ENCODE measurements at regions not wholly inside any gene's neighbourhood (a gene's known extent, or its start where the extent isn't known, plus 50 kb on each side); places are given as distances from the start of the nearest gene placed in this dataset.
"Not testable (repeated sequence)": the region's sequence is repeated elsewhere in the genome, so short reads cannot be mapped to it uniquely, and the experiment has no call there.

- no peaks in the 10 kb centered on the region for H3K4me1 ChIP-seq (ENCODE audit: control insufficient read depth in 2 of 2, insufficient read depth in 2 of 2, low read length in 2 of 2)
- TF ChIP-seq CTCF (IDR thresholded peaks at IDR 0.05) (no peak), EZH2 (IDR thresholded peaks at IDR 0.05; ENCODE audit: borderline replicate concordance, insufficient read depth, low read depth, low read length, poor library complexity, severe bottlenecking) (no peak)
- H3K79me2 ChIP-seq (ENCODE audit: control insufficient read depth, insufficient read depth, low read length), result no peaks in the 10 kb centered on the region
- POLR2A ChIA-PET, result no interaction called here
- no peaks in the 10 kb centered on the region for H4K20me1 ChIP-seq (ENCODE audit: control insufficient read depth, insufficient read depth, low read length, poor library complexity, severe bottlenecking)
- H3K4me3 ChIP-seq (ENCODE audit: control extremely low read depth in 1 of 5, extremely low read depth in 1 of 5, insufficient read depth in 1 of 5, low read depth in 2 of 5, low read length in 4 of 5), result no peak overlapping the region
- no peaks in the 10 kb centered on the region for H3K4me1 Mint-ChIP-seq
- H3K9ac ChIP-seq (ENCODE audit: low read length), result no peak overlapping the region
- H3K27ac Mint-ChIP-seq, result no peak overlapping the region
- H3K9me3 Mint-ChIP-seq (ENCODE audit: insufficient read depth), result no peaks in the 10 kb centered on the region
- intact Hi-C loops (cut with micrococcal nuclease), result no loop called here
- no peak overlapping the region for H3K27ac ChIP-seq (ENCODE audit: low read length in 2 of 2)
- H2AFZ ChIP-seq (ENCODE audit: insufficient read depth, low read depth, low read length, poor library complexity, severe bottlenecking), result no peak overlapping the region
- 81% methylated on average over 9 of the region's 13 CpGs for WGBS (ENCODE audit: insufficient coverage)
- no peaks in the 10 kb centered on the region for H3K27me3 ChIP-seq (replicated peaks in 1 of 4; ENCODE audit: control extremely low read depth in 1 of 4, control insufficient read depth in 3 of 4, insufficient read depth in 4 of 4, low read length in 3 of 4)
- ATAC-seq (ENCODE audit: low read depth) (no peak), DNase-seq (no peak)
- CTCF ChIA-PET, result no interaction called here
- H3K9me3 ChIP-seq (ENCODE audit: control extremely low read depth in 1 of 3, control insufficient read depth in 2 of 3, insufficient read depth in 1 of 3, low read length in 2 of 3), result no peaks in the 10 kb centered on the region
- H3K4me3 Mint-ChIP-seq, result no peak overlapping the region
- no peaks in the 10 kb centered on the region for H3K36me3 ChIP-seq (replicated peaks in 1 of 2; ENCODE audit: control extremely low read depth in 1 of 2, control insufficient read depth in 1 of 2, extremely low read depth in 1 of 2, insufficient read depth in 2 of 2, low read length in 1 of 2)
- no peaks in the 10 kb centered on the region for H3K27me3 Mint-ChIP-seq
- no peak overlapping the region for H3K4me2 ChIP-seq (replicated peaks; ENCODE audit: low read depth, low read length, poor library complexity, severe bottlenecking)
These were observed 67.3 kb upstream of the KMT2C start for GRCh38 chr7:152502813-152503790.

- Histone ChIP-seq H3K9ac (ENCODE audit: low read length) (no peak overlapping the region), H3K4me3 (ENCODE audit: control extremely low read depth in 1 of 5, extremely low read depth in 1 of 5, insufficient read depth in 1 of 5, low read depth in 2 of 5, low read length in 4 of 5) (no peak overlapping the region), H3K27ac (ENCODE audit: low read length in 2 of 2) (no peak overlapping the region), H3K9me3 (ENCODE audit: control extremely low read depth in 1 of 3, control insufficient read depth in 2 of 3, insufficient read depth in 1 of 3, low read length in 2 of 3) (no peaks in the 10 kb centered on the region), H2AFZ (ENCODE audit: insufficient read depth, low read depth, low read length, poor library complexity, severe bottlenecking) (no peak overlapping the region), H3K27me3 (replicated peaks in 1 of 4; ENCODE audit: control extremely low read depth in 1 of 4, control insufficient read depth in 3 of 4, insufficient read depth in 4 of 4, low read length in 3 of 4) (no peaks in the 10 kb centered on the region), H3K36me3 (replicated peaks in 1 of 2; ENCODE audit: control extremely low read depth in 1 of 2, control insufficient read depth in 1 of 2, extremely low read depth in 1 of 2, insufficient read depth in 2 of 2, low read length in 1 of 2) (no peaks in the 10 kb centered on the region), H3K4me1 (ENCODE audit: control insufficient read depth in 2 of 2, insufficient read depth in 2 of 2, low read length in 2 of 2) (no peaks in the 10 kb centered on the region), H3K79me2 (ENCODE audit: control insufficient read depth, insufficient read depth, low read length) (no peaks in the 10 kb centered on the region), H4K20me1 (ENCODE audit: control insufficient read depth, insufficient read depth, low read length, poor library complexity, severe bottlenecking) (no peaks in the 10 kb centered on the region), H3K4me2 (replicated peaks; ENCODE audit: low read depth, low read length, poor library complexity, severe bottlenecking) (no peak overlapping the region)
- no peaks in the 10 kb centered on the region for H3K27me3 Mint-ChIP-seq
- no peaks in the 10 kb centered on the region for H3K9me3 Mint-ChIP-seq (ENCODE audit: insufficient read depth)
- no peak for ATAC-seq (ENCODE audit: low read depth)
- H3K4me1 Mint-ChIP-seq, result no peaks in the 10 kb centered on the region
- no peak overlapping the region for H3K4me3 Mint-ChIP-seq
- DNase-seq, result no peak
- WGBS (ENCODE audit: insufficient coverage), result 92% methylated on average over 1 of the region's 3 CpGs
- ChIA-PET POLR2A (no interaction called here), CTCF (no interaction called here)
- H3K27ac Mint-ChIP-seq, result no peak overlapping the region
- TF ChIP-seq CTCF (IDR thresholded peaks at IDR 0.05), result no peak
- intact Hi-C loops (cut with micrococcal nuclease), result no loop called here
These were observed 65.7 kb upstream of the KMT2C start for GRCh38 chr7:152501506-152501905.

GRCh38 chr7:152499969-152500368, 64.2 kb upstream of the KMT2C start:
- H3K4me1 Mint-ChIP-seq; H3K4me1 ChIP-seq (ENCODE audit: control insufficient read depth in 2 of 2, insufficient read depth in 2 of 2, low read length in 2 of 2); CTCF ChIA-PET; H3K27ac ChIP-seq (ENCODE audit: low read length in 2 of 2); H3K27me3 Mint-ChIP-seq; H3K9me3 ChIP-seq (ENCODE audit: control extremely low read depth in 1 of 3, control insufficient read depth in 2 of 3, insufficient read depth in 1 of 3, low read length in 2 of 3); H3K36me3 ChIP-seq (replicated peaks in 1 of 2; ENCODE audit: control extremely low read depth in 1 of 2, control insufficient read depth in 1 of 2, extremely low read depth in 1 of 2, insufficient read depth in 2 of 2, low read length in 1 of 2); H3K4me3 Mint-ChIP-seq; H3K4me3 ChIP-seq (ENCODE audit: control extremely low read depth in 1 of 5, extremely low read depth in 1 of 5, insufficient read depth in 1 of 5, low read depth in 2 of 5, low read length in 4 of 5); intact Hi-C loops (cut with micrococcal nuclease); H3K4me2 ChIP-seq (replicated peaks; ENCODE audit: low read depth, low read length, poor library complexity, severe bottlenecking); POLR2A ChIA-PET; H3K27ac Mint-ChIP-seq; H3K27me3 ChIP-seq (replicated peaks in 1 of 4; ENCODE audit: control extremely low read depth in 1 of 4, control insufficient read depth in 3 of 4, insufficient read depth in 4 of 4, low read length in 3 of 4); H2AFZ ChIP-seq (ENCODE audit: insufficient read depth, low read depth, low read length, poor library complexity, severe bottlenecking); H3K9me3 Mint-ChIP-seq (ENCODE audit: insufficient read depth); H4K20me1 ChIP-seq (ENCODE audit: control insufficient read depth, insufficient read depth, low read length, poor library complexity, severe bottlenecking); H3K9ac ChIP-seq (ENCODE audit: low read length); ATAC-seq (ENCODE audit: low read depth); DNase-seq; H3K79me2 ChIP-seq (ENCODE audit: control insufficient read depth, insufficient read depth, low read length): not testable (repeated sequence)
- no CpG with 5 or more reads among the region's 2 CpGs for WGBS (ENCODE audit: insufficient coverage)

Measured in B cell (primary cell).